ENCODE measurements at regions not wholly inside any gene's neighbourhood (a gene's known extent, or its start where the extent isn't known, plus 50 kb on each side); places are given as distances from the start of the nearest gene placed in this dataset.

DNA sequence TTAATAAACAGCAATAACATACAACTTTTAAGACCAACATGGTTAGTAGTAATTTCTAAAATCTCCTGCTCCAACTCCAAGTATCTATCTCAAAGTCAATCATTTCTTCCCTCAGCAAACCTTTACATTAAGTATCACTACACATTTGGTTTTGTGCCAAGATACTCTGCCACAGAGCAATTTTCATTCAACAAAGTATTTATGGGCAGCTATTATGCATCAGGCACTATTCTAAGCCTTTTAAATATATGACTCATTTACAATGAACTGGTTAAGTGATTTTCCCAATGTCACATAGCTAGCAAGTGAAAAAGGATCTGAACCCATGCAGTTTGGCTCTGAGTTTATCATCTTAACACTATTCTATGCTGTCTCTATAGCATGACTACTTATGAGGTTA lies 264.3 kb downstream of the NOL4 start:
- H3K27ac Mint-ChIP-seq = no peak overlapping the region
- no peaks in the 10 kb centered on the region for H3K36me3 Mint-ChIP-seq (ENCODE audit: low read depth)
- H3K4me1 Mint-ChIP-seq (ENCODE audit: low read depth) = no peaks in the 10 kb centered on the region
- no peak overlapping the region for H3K4me3 Mint-ChIP-seq
- intact Hi-C loops (cut with micrococcal nuclease) = no loop called here
- no peaks in the 10 kb centered on the region for H3K27me3 Mint-ChIP-seq
- peaks cover 5% of the 10 kb centered on the region for H3K9me3 Mint-ChIP-seq

DNA sequence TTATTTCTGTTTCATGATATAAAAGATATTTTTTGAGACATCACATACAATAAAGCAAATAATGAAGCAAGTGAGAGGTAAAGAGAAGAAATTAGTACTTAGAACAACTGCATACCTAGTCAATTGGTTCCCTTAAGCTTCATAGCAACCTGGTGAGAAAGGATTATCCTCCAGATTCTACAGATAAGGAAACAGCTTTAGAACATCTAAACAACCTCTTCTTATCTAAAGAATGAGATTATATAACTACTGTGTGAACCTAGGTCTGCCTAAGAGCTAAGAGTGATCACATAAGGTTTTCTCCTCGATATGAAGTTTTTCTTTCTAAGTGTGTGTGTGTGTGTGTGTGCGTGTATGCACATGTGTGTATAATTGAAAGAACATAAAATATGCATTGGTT lies 265.1 kb downstream of the NOL4 start:
- no peaks in the 10 kb centered on the region for H3K27me3 Mint-ChIP-seq
- no peak overlapping the region for H3K4me3 Mint-ChIP-seq
- no peaks in the 10 kb centered on the region for H3K36me3 Mint-ChIP-seq (ENCODE audit: low read depth)
- intact Hi-C loops (cut with micrococcal nuclease) = no loop called here
- H3K27ac Mint-ChIP-seq = no peak overlapping the region
- H3K9me3 Mint-ChIP-seq = peaks cover 5% of the 10 kb centered on the region
- no peaks in the 10 kb centered on the region for H3K4me1 Mint-ChIP-seq (ENCODE audit: low read depth)

DNA sequence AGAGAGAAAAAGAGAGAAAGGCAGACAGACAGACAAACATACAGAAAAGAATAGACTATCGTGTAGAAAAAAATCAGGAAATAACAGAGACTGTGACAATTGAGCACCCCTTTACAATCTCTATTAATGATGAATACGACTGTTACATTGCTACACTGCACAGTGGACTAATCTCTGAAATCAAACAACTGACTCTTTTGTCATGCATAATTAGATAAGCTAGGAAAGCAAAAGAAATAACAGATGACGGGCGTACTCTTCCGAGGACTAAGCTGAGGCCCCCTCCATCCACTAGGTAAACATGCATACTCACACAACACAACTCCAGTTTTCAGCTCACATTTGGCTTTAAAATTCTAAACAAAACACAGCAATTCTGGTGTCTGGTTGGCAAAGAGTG lies 267.0 kb downstream of the NOL4 start:
- intact Hi-C loops (cut with micrococcal nuclease) = no loop called here
- Mint-ChIP-seq H3K27ac (no peak overlapping the region), H3K27me3 (no peaks in the 10 kb centered on the region), H3K4me1 (ENCODE audit: low read depth) (no peaks in the 10 kb centered on the region), H3K4me3 (no peak overlapping the region), H3K36me3 (ENCODE audit: low read depth) (no peaks in the 10 kb centered on the region), H3K9me3 (no peaks in the 10 kb centered on the region)

DNA sequence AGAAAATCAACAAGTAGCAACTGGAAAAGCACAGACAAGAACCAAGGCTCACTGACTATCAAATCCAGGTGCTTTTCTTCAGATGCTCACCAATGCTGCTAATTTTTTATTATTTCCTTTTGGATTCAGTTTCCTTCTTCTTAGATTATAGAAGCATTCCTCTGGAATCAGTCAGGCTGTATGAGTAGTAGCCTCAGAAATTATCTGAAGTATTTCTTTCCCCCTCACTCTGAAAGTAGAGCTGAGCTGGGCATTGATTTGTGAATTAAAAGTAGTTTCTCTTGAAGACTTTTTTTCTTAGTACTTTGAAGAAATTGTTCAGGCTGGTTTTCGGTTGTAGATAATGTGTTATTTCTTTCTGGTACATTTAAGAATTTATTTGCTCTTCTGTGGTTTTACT lies 273.7 kb downstream of the NOL4 start:
- Mint-ChIP-seq H3K4me3 (no peak overlapping the region), H3K27ac (no peak overlapping the region), H3K9me3 (no peaks in the 10 kb centered on the region), H3K27me3 (no peaks in the 10 kb centered on the region), H3K36me3 (ENCODE audit: low read depth) (no peaks in the 10 kb centered on the region), H3K4me1 (ENCODE audit: low read depth) (no peaks in the 10 kb centered on the region)
- intact Hi-C loops (cut with micrococcal nuclease) = no loop called here

DNA sequence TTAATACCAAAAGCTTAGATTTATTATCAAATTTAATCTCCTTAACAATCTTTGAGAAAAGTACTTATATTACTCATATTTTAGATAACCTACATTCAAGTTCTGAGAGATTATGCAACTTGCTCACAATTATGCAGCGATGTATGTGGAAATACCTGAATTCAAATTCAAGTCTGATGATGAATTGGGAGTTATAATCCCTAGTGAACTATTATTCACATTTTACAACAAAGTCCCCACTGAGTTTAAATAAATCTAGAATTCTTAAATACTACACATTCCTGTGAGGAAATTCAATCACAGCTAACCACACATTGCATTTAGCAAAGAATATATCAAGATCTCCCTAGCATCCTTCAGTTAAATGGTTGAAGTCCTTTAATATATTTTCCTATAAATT lies 278.4 kb downstream of the NOL4 start:
- Mint-ChIP-seq H3K36me3 (ENCODE audit: low read depth) (no peaks in the 10 kb centered on the region), H3K9me3 (no peaks in the 10 kb centered on the region), H3K27ac (no peak overlapping the region), H3K27me3 (no peaks in the 10 kb centered on the region), H3K4me3 (no peak overlapping the region), H3K4me1 (ENCODE audit: low read depth) (no peaks in the 10 kb centered on the region)
- intact Hi-C loops (cut with micrococcal nuclease) = no loop called here

DNA sequence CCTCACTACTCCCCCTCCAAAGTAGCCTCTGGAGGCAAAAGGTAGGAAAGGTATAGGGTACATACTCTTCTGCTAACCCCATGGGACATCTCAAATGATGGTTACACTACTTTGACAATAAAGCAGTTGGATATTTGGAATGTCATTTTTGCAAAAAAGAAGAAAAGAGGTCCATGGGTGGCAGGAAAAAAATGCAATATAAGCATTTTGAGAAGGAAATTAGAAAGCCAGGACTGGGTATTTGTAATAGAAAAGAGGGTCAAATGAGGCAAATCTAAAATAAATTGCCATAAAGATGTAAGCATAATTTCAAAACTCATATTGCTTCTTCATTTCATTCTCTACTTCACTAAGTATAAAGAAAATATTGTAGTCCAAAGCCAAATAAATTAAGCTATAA lies 280.2 kb downstream of the NOL4 start:
- H3K27ac Mint-ChIP-seq = no peak overlapping the region
- no peaks in the 10 kb centered on the region for H3K36me3 Mint-ChIP-seq (ENCODE audit: low read depth)
- intact Hi-C loops (cut with micrococcal nuclease) = no loop called here
- H3K4me1 Mint-ChIP-seq (ENCODE audit: low read depth) = no peaks in the 10 kb centered on the region
- no peak overlapping the region for H3K4me3 Mint-ChIP-seq
- no peaks in the 10 kb centered on the region for H3K27me3 Mint-ChIP-seq
- H3K9me3 Mint-ChIP-seq = peaks cover 13% of the 10 kb centered on the region

DNA sequence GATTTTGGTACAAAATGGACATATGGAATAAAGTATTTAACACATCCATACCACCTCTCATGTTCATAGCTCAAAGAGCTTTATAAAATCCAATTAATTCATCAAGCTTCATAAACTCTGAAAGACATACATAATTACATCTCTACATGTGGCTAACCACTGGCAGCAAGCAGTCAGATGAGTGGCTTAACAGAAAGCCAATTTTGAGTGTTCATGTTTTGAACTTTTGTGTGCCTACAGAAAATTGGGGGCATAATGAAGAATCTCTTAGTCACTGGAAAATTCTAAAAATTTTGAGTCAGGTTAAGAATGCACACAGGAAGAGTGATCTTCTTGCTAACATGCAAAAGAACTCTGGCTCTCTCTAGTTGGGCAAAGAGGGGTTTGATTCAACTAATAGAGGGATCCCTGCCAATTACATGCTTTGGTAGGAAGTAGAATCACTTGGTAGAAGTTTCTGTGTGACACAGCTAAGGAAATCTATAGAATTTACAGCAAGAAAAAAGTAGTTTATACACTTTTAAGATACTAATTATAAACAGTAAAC lies 287.4 kb downstream of the NOL4 start:
- no peak overlapping the region for H3K4me3 Mint-ChIP-seq
- H3K27me3 Mint-ChIP-seq = no peaks in the 10 kb centered on the region
- H3K4me1 Mint-ChIP-seq (ENCODE audit: low read depth) = no peaks in the 10 kb centered on the region
- H3K9me3 Mint-ChIP-seq = peaks cover 13% of the 10 kb centered on the region
- H3K36me3 Mint-ChIP-seq (ENCODE audit: low read depth) = no peaks in the 10 kb centered on the region
- no peak overlapping the region for H3K27ac Mint-ChIP-seq
- intact Hi-C loops (cut with micrococcal nuclease) = no loop called here

DNA sequence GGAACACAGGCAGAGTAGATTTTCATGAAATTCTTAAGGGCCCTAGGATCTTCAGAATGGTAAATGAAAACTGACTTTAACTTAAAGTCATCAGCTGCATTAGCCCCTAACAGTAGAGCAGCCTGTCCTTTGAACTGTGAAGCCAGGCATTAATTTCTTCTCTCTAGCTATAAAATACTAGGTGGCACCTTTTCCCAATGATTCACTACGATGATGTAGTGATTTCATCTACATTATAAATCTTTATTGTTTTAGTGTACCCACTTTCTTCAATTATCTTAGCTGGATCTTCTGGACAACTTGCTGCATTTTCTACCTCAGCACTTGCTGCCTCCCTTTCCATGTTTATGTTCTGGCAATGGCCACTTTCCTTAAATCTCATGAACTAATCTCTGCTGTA lies 290.5 kb downstream of the NOL4 start:
- no peaks in the 10 kb centered on the region for H3K4me1 Mint-ChIP-seq (ENCODE audit: low read depth)
- no peak overlapping the region for H3K27ac Mint-ChIP-seq
- intact Hi-C loops (cut with micrococcal nuclease) = no loop called here
- no peaks in the 10 kb centered on the region for H3K9me3 Mint-ChIP-seq
- no peaks in the 10 kb centered on the region for H3K36me3 Mint-ChIP-seq (ENCODE audit: low read depth)
- H3K4me3 Mint-ChIP-seq = no peak overlapping the region
- H3K27me3 Mint-ChIP-seq = no peaks in the 10 kb centered on the region

DNA sequence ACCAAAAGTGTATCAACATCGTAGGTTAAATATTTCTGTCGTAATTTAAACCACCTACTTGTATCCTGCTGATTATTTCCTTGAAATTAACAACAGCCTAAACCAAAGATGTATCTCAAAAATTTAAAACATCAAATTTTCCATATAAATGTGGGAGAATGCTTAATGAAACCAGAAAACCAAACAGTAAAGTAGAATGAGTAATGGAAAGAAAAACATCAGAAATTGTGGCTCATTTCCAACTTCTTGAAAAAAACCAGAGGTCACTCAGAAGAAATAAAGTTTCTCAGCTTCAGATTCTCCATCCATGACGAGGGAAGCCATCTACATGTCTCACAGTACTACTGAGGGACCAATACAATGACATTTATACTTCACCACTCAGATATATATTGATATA lies 296.5 kb downstream of the NOL4 start:
- no peaks in the 10 kb centered on the region for H3K36me3 Mint-ChIP-seq (ENCODE audit: low read depth)
- intact Hi-C loops (cut with micrococcal nuclease) = no loop called here
- no peaks in the 10 kb centered on the region for H3K9me3 Mint-ChIP-seq
- H3K4me3 Mint-ChIP-seq = no peak overlapping the region
- H3K27me3 Mint-ChIP-seq = no peaks in the 10 kb centered on the region
- H3K27ac Mint-ChIP-seq = no peak overlapping the region
- H3K4me1 Mint-ChIP-seq (ENCODE audit: low read depth) = no peaks in the 10 kb centered on the region

DNA sequence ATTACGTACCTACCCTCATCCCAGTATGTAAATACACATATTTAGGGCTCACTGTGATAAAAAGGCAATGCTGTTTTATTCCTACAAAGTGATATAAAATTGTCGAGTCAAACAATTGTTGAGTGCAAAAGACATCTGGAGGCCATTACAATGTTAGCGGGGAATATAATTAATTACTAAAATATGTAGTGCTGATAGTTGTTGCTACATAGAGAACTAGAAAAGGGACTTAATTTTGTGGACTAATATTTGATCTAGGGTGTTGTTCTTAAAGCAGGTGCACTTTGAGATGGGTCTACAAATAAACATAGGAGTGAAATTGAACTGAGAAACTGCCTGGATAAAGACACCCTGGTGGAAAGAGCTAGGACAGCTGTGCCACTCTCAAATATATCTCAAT lies 300.1 kb downstream of the NOL4 start:
- no peak overlapping the region for H3K4me3 Mint-ChIP-seq
- H3K36me3 Mint-ChIP-seq (ENCODE audit: low read depth) = no peaks in the 10 kb centered on the region
- no peak overlapping the region for H3K27ac Mint-ChIP-seq
- H3K9me3 Mint-ChIP-seq = no peaks in the 10 kb centered on the region
- H3K27me3 Mint-ChIP-seq = no peaks in the 10 kb centered on the region
- no peaks in the 10 kb centered on the region for H3K4me1 Mint-ChIP-seq (ENCODE audit: low read depth)
- intact Hi-C loops (cut with micrococcal nuclease) = no loop called here

DNA sequence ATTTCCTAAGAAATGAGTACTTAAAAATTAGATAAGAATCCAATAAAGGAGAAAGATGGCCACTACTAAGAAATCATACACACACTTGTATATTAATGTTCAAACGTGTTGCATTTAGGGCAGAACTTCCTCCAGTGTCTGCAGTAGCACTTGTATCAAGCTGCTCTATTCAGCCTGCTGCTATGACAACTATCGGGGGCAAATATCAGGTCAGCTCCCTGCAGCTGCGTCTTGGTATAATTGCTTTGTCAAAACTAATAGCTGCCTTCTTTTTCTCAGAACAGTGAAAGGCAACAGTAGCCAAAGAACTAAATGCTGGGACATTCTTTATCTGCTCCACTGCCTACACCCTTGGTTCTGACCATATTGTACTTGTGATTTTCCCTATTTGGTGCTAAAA lies 300.7 kb downstream of the NOL4 start:
- H3K27me3 Mint-ChIP-seq = no peaks in the 10 kb centered on the region
- no peaks in the 10 kb centered on the region for H3K4me1 Mint-ChIP-seq (ENCODE audit: low read depth)
- H3K4me3 Mint-ChIP-seq = no peak overlapping the region
- no peaks in the 10 kb centered on the region for H3K36me3 Mint-ChIP-seq (ENCODE audit: low read depth)
- no peak overlapping the region for H3K27ac Mint-ChIP-seq
- intact Hi-C loops (cut with micrococcal nuclease) = no loop called here
- H3K9me3 Mint-ChIP-seq = no peaks in the 10 kb centered on the region

DNA sequence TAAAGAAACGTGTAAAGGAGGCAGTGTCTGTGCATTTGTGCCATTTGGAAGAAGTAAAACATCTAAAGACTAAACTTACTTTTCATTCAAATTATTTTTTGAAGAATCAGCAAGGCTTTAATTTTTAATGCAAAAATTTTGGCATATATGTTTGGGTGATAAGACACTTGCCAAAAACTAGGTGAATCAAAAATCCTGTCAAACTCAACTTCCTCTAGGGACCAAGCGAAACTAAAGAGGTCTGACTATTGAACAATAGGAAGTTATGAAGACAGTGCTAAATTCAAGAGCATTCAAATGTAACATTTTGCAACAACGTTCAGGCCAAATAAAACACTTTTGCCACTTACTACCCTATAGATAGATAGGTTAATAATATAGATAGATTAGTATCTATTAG lies 306.1 kb downstream of the NOL4 start:
- no peak overlapping the region for H3K27ac Mint-ChIP-seq
- no peaks in the 10 kb centered on the region for H3K4me1 Mint-ChIP-seq (ENCODE audit: low read depth)
- intact Hi-C loops (cut with micrococcal nuclease) = no loop called here
- no peaks in the 10 kb centered on the region for H3K9me3 Mint-ChIP-seq
- no peak overlapping the region for H3K4me3 Mint-ChIP-seq
- no peaks in the 10 kb centered on the region for H3K27me3 Mint-ChIP-seq
- H3K36me3 Mint-ChIP-seq (ENCODE audit: low read depth) = no peaks in the 10 kb centered on the region

DNA sequence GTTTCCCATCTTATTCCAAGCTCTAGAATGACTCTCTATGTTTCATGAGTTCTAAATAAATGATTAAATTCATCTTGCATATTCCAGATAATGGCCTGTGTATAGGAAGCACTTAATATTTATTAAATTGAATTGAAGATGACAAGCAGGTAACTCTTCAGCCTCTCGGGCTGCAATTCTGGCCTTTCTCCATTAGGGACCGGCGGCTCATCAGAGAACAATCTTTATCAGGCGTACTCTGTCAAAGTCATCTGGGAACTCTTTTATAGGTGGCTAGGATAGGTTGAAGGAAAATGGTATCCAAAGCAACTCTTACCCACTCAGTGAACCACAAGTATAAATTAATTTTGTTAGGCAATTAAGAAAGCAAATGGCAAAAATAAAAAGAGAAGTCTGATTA lies 308.5 kb downstream of the NOL4 start:
- Mint-ChIP-seq H3K9me3 (no peaks in the 10 kb centered on the region), H3K4me3 (no peak overlapping the region), H3K4me1 (ENCODE audit: low read depth) (no peaks in the 10 kb centered on the region), H3K27ac (no peak overlapping the region), H3K27me3 (no peaks in the 10 kb centered on the region), H3K36me3 (ENCODE audit: low read depth) (no peaks in the 10 kb centered on the region)
- intact Hi-C loops (cut with micrococcal nuclease) = no loop called here

DNA sequence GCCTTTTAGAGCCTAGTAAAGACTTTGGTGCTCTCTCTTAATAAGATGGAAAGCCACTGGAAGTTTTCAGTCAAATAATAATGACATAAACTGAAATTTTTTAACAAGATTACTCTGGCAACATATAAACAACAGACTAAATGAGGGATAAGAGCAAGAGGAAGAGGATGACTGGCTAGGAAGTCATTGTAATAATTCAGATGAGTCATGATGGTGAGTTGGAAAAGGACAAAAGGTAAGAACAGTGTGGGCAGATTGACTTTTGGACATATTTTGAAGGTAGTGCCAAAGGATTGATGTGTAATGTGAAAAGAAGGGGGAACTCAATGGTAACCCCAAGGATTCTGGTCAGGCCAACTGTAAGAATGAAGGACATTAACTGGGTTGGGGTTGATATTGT lies 310.3 kb downstream of the NOL4 start:
- no peaks in the 10 kb centered on the region for H3K9me3 Mint-ChIP-seq
- H3K27ac Mint-ChIP-seq = no peak overlapping the region
- no peak overlapping the region for H3K4me3 Mint-ChIP-seq
- H3K36me3 Mint-ChIP-seq (ENCODE audit: low read depth) = no peaks in the 10 kb centered on the region
- no peaks in the 10 kb centered on the region for H3K27me3 Mint-ChIP-seq
- no peaks in the 10 kb centered on the region for H3K4me1 Mint-ChIP-seq (ENCODE audit: low read depth)
- intact Hi-C loops (cut with micrococcal nuclease) = no loop called here

DNA sequence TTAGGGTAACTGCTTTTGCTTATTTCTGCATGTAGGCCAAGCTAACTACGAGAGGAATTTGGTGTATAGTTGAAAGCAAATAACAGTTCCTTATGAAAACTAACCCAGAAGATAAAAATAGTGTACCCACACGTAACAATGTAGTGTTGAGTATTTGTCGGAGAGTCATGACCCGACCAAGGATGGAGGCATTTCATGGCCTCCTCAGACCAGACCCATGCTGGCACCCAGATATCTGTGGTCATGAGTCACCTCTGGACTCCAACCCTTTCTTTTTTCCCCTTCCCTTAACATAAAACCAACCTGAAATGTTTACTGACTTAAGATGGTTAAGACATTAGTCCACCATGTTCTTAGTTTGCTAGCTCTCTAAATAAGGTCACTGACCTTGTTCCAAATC lies 318.7 kb downstream of the NOL4 start:
- Mint-ChIP-seq H3K4me1 (ENCODE audit: low read depth) (no peaks in the 10 kb centered on the region), H3K27ac (no peak overlapping the region), H3K9me3 (peaks cover 49% of the 10 kb centered on the region), H3K36me3 (ENCODE audit: low read depth) (no peaks in the 10 kb centered on the region), H3K27me3 (no peaks in the 10 kb centered on the region), H3K4me3 (no peak overlapping the region)
- intact Hi-C loops (cut with micrococcal nuclease) = no loop called here

Measured in dendritic cell treated with granulocyte-macrophage colony-stimulating factor and Interleukin-4, amounts not matched to agents 40 ng/mL and 50 ng/mL, for 4 days (primary cell).